ENCODE measurements at regions not wholly inside any gene's neighbourhood (a gene's known extent, or its start where the extent isn't known, plus 50 kb on each side); places are given as distances from the start of the nearest gene placed in this dataset.
A peak's percentile ranks its signal among the peaks of the same experiment; 100 is the strongest.

DNA sequence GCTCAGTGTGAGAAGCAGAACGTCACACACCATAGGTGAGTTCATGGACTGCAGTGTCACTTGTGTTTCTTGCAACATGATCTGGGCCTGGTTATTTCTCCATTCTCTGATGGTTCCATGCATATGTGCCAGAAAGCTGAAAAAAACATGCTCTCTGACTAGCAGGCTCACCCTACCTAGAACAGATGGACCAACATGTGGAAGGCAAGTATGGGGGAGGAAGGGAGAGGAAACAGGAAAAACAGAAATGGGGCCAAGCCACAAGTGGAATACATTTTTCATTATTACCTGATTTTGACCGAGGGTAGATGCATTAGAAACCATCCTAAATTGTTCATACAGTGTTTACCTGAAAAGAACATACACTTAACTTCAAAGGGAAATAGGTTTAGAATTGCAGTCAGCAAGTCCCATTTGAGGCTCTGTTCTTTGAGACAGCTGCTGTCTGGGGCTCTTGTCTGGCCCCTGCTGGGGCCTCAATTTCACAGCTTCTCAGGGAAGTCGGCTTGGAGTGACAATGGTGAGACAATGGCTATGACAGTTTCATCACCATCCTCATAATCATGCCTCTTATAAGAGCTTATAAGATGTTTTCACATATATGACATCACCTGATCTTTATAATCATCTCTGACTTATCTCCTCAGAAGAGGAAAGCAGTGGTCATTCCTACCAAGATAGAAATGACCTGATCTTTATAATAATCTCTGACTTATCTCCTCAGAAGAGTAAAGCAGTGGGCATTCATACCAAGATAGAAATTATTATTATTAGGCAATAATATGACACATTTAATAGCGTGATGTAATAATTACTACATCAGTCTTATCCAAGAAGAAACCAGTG lies 327.3 kb downstream of the SIPA1L2 start:
- Mint-ChIP-seq H3K4me3 (no peak overlapping the region), H3K27me3 (ENCODE audit: insufficient read depth) (peaks cover 5% of the 10 kb centered on the region), H3K4me1 (peaks cover 35% of the 10 kb centered on the region), H3K27ac (no peak overlapping the region), H3K36me3 (ENCODE audit: low read depth) (no peaks in the 10 kb centered on the region), H3K9me3 (no peaks in the 10 kb centered on the region)
- Histone ChIP-seq H3K27me3 (ENCODE audit: control insufficient read depth, insufficient read depth, low read length, poor library complexity, severe bottlenecking) (no peaks in the 10 kb centered on the region), H3K9ac (ENCODE audit: extremely low read depth, low read length, poor library complexity, severe bottlenecking) (no peak overlapping the region), H3K36me3 (ENCODE audit: control insufficient read depth, insufficient read depth, low read length) (no peaks in the 10 kb centered on the region), H3K27ac (ENCODE audit: low read depth, low read length) (no peak overlapping the region), H3K9me3 (ENCODE audit: control insufficient read depth, low read length) (no peaks in the 10 kb centered on the region), H3K4me3 (ENCODE audit: low read length) (no peak overlapping the region), H3K4me1 (ENCODE audit: control insufficient read depth, insufficient read depth, low read length) (peaks cover 5% of the 10 kb centered on the region)
- TF ChIP-seq, protein P1, sequence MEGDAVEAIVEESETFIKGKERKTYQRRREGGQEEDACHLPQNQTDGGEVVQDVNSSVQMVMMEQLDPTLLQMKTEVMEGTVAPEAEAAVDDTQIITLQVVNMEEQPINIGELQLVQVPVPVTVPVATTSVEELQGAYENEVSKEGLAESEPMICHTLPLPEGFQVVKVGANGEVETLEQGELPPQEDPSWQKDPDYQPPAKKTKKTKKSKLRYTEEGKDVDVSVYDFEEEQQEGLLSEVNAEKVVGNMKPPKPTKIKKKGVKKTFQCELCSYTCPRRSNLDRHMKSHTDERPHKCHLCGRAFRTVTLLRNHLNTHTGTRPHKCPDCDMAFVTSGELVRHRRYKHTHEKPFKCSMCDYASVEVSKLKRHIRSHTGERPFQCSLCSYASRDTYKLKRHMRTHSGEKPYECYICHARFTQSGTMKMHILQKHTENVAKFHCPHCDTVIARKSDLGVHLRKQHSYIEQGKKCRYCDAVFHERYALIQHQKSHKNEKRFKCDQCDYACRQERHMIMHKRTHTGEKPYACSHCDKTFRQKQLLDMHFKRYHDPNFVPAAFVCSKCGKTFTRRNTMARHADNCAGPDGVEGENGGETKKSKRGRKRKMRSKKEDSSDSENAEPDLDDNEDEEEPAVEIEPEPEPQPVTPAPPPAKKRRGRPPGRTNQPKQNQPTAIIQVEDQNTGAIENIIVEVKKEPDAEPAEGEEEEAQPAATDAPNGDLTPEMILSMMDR (conservative IDR thresholded peaks at IDR 0.05), result peak; percentile 64
- WGBS, 2 experiments (ENCODE audit: insufficient coverage in 1 of 2, insufficient read length in 1 of 2), result 67% methylated on average over 4 of the region's 4 CpGs; no CpG with 5 or more reads in 1 of the 2 experiments
- peak; percentile 72 for DNase-seq

DNA sequence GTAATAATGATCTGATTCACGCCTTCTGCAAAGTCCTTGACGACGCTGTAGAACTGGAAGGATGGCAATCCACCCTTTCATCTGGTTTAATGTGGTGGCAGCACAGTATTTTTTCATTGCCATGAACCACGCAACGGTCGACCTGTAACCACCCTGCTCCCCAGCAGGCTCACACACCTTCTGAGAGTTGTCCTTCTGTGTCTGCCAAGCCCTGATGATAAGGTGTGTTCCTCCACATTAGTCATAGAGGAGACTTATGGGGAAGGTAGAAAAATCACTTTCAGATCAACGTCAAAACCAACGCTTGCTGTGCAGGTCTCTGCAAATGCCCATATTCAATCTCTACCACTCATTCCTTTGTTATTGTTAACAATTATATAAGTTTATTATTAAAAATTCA lies 328.7 kb downstream of the SIPA1L2 start:
- TF ChIP-seq, protein P1 (conservative IDR thresholded peaks at IDR 0.05), result no peak
- no peaks in the 10 kb centered on the region for H3K36me3 ChIP-seq (ENCODE audit: control insufficient read depth, insufficient read depth, low read length)
- peaks cover 5% of the 10 kb centered on the region for H3K4me1 ChIP-seq (ENCODE audit: control insufficient read depth, insufficient read depth, low read length)
- H3K9me3 Mint-ChIP-seq, result no peaks in the 10 kb centered on the region
- H3K27me3 ChIP-seq (ENCODE audit: control insufficient read depth, insufficient read depth, low read length, poor library complexity, severe bottlenecking), result no peaks in the 10 kb centered on the region
- peaks cover 24% of the 10 kb centered on the region for H3K4me1 Mint-ChIP-seq
- H3K27me3 Mint-ChIP-seq (ENCODE audit: insufficient read depth), result peaks cover 5% of the 10 kb centered on the region
- no peak overlapping the region for H3K27ac Mint-ChIP-seq
- no peaks in the 10 kb centered on the region for H3K9me3 ChIP-seq (ENCODE audit: control insufficient read depth, low read length)
- no peak overlapping the region for H3K4me3 Mint-ChIP-seq
- no peak overlapping the region for H3K27ac ChIP-seq (ENCODE audit: low read depth, low read length)
- H3K9ac ChIP-seq (ENCODE audit: extremely low read depth, low read length, poor library complexity, severe bottlenecking), result no peak overlapping the region
- no peaks in the 10 kb centered on the region for H3K36me3 Mint-ChIP-seq (ENCODE audit: low read depth)
- H3K4me3 ChIP-seq (ENCODE audit: low read length), result no peak overlapping the region
- DNase-seq, result no peak
- 92 to 100% methylated on average over 2 to 8 of the region's 8 CpGs for WGBS, 2 experiments (ENCODE audit: insufficient coverage in 1 of 2, insufficient read length in 1 of 2)

DNA sequence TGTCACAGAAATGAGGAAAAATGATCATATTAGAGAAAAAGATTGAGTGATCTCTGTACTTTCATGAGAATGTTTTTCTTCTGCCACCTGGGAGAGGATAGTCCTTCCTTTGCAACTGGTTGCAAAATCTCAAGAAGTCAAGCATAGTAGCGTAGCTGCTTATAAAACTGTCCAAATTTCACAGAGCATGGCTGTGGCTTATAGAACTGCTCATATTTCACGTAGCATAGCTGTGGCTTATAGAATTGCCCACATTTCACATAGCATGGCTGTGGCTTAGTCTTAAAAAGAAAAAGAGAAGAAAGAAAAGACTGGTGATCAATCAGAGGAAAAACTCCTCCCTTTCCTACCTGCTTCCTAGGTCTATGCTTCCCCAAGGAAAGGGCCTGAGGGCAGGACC lies 329.5 kb downstream of the SIPA1L2 start:
- H3K4me1 ChIP-seq (ENCODE audit: control insufficient read depth, insufficient read depth, low read length), result peaks cover 5% of the 10 kb centered on the region
- H3K9me3 ChIP-seq (ENCODE audit: control insufficient read depth, low read length), result no peaks in the 10 kb centered on the region
- H3K4me3 Mint-ChIP-seq, result no peak overlapping the region
- DNase-seq, result no peak
- no peaks in the 10 kb centered on the region for H3K9me3 Mint-ChIP-seq
- no peak overlapping the region for H3K27ac ChIP-seq (ENCODE audit: low read depth, low read length)
- H3K4me3 ChIP-seq (ENCODE audit: low read length), result no peak overlapping the region
- no peaks in the 10 kb centered on the region for H3K27me3 ChIP-seq (ENCODE audit: control insufficient read depth, insufficient read depth, low read length, poor library complexity, severe bottlenecking)
- WGBS, 2 experiments (ENCODE audit: insufficient coverage in 1 of 2, insufficient read length in 1 of 2), result 91 to 100% methylated on average over 1 to 2 of the region's 2 CpGs
- no peak overlapping the region for H3K27ac Mint-ChIP-seq
- no peak overlapping the region for H3K9ac ChIP-seq (ENCODE audit: extremely low read depth, low read length, poor library complexity, severe bottlenecking)
- TF ChIP-seq, protein P1 (conservative IDR thresholded peaks at IDR 0.05), result no peak
- no peaks in the 10 kb centered on the region for H3K36me3 Mint-ChIP-seq (ENCODE audit: low read depth)
- no peaks in the 10 kb centered on the region for H3K36me3 ChIP-seq (ENCODE audit: control insufficient read depth, insufficient read depth, low read length)
- peaks cover 20% of the 10 kb centered on the region for H3K4me1 Mint-ChIP-seq
- peaks cover 5% of the 10 kb centered on the region for H3K27me3 Mint-ChIP-seq (ENCODE audit: insufficient read depth)

Data from endodermal cell (in vitro differentiated cells).